ENCODE measurements at regions not wholly inside any gene's neighbourhood (a gene's known extent, or its start where the extent isn't known, plus 50 kb on each side); places are given as distances from the start of the nearest gene placed in this dataset.

GRCh38 chr5:161009194-161009593, 157.2 kb upstream of the ATP10B start:
- H3K4me2 ChIP-seq (ENCODE audit: control insufficient read depth, extremely low read depth, insufficient read depth, low read depth, low read length): no peak overlapping the region
- H3K4me1 ChIP-seq (ENCODE audit: control insufficient read depth, extremely low read depth, insufficient read depth, low read length): no peaks in the 10 kb centered on the region
- no peaks in the 10 kb centered on the region for H3K9me1 ChIP-seq (ENCODE audit: control insufficient read depth, extremely low read depth, insufficient read depth, low read length)
- H3K27me3 ChIP-seq (ENCODE audit: control insufficient read depth, extremely low read depth, insufficient read depth, low read length): no peaks in the 10 kb centered on the region
- DNase-seq (ENCODE audit: low read depth, low spot score): no peak
- no peaks in the 10 kb centered on the region for H4K20me1 ChIP-seq (ENCODE audit: control insufficient read depth, extremely low read depth, insufficient read depth, low read length)
- no peak overlapping the region for H3K4me3 ChIP-seq (ENCODE audit: control insufficient read depth in 2 of 3, extremely low read depth in 1 of 3, insufficient read depth in 2 of 3, low read depth in 1 of 3, low read length in 3 of 3)
- TF ChIP-seq CTCF (optimal IDR thresholded peaks at IDR 0.05 in 1 of 3, IDR thresholded peaks at IDR 0.05 in 1 of 3, conservative IDR thresholded peaks at IDR 0.05 in 1 of 3; ENCODE audit: extremely low read depth in 1 of 3, insufficient read depth in 2 of 3, low read length in 3 of 3) (no peak), EZH2 (IDR thresholded peaks at IDR 0.05; ENCODE audit: low read length) (no peak)
- H3K9ac ChIP-seq (ENCODE audit: control insufficient read depth, extremely low read depth, insufficient read depth, low read length): no peak overlapping the region
- no peak overlapping the region for H2AFZ ChIP-seq (ENCODE audit: control insufficient read depth, low read length)
- no peak for FAIRE-seq
- no peak overlapping the region for H3K27ac ChIP-seq (ENCODE audit: control insufficient read depth, insufficient read depth, low read length)
- dilution Hi-C loops (cut with MboI; ENCODE audit: extremely low pct_ligation_motif_present, low sequenced_read_pairs): no loop called here
- no peaks in the 10 kb centered on the region for H3K36me3 ChIP-seq (ENCODE audit: control insufficient read depth in 2 of 2, extremely low read depth in 1 of 2, insufficient read depth in 2 of 2, low read length in 2 of 2)
- no peaks in the 10 kb centered on the region for H3K79me2 ChIP-seq (ENCODE audit: control insufficient read depth, insufficient read depth, low read length)
- no peaks in the 10 kb centered on the region for H3K9me3 ChIP-seq (ENCODE audit: control insufficient read depth, low read depth, low read length)

GRCh38 chr5:161007879-161008278, 155.9 kb upstream of the ATP10B start:
- Histone ChIP-seq H3K27ac (ENCODE audit: control insufficient read depth, insufficient read depth, low read length) (no peak overlapping the region), H3K36me3 (ENCODE audit: control insufficient read depth in 2 of 2, extremely low read depth in 1 of 2, insufficient read depth in 2 of 2, low read length in 2 of 2) (no peaks in the 10 kb centered on the region), H3K9me3 (ENCODE audit: control insufficient read depth, low read depth, low read length) (no peaks in the 10 kb centered on the region), H3K4me3 (ENCODE audit: control insufficient read depth in 2 of 3, extremely low read depth in 1 of 3, insufficient read depth in 2 of 3, low read depth in 1 of 3, low read length in 3 of 3) (no peak overlapping the region), H4K20me1 (ENCODE audit: control insufficient read depth, extremely low read depth, insufficient read depth, low read length) (no peaks in the 10 kb centered on the region), H3K27me3 (ENCODE audit: control insufficient read depth, extremely low read depth, insufficient read depth, low read length) (no peaks in the 10 kb centered on the region), H3K9me1 (ENCODE audit: control insufficient read depth, extremely low read depth, insufficient read depth, low read length) (no peaks in the 10 kb centered on the region), H2AFZ (ENCODE audit: control insufficient read depth, low read length) (no peak overlapping the region), H3K9ac (ENCODE audit: control insufficient read depth, extremely low read depth, insufficient read depth, low read length) (no peak overlapping the region), H3K4me1 (ENCODE audit: control insufficient read depth, extremely low read depth, insufficient read depth, low read length) (no peaks in the 10 kb centered on the region), H3K79me2 (ENCODE audit: control insufficient read depth, insufficient read depth, low read length) (no peaks in the 10 kb centered on the region), H3K4me2 (ENCODE audit: control insufficient read depth, extremely low read depth, insufficient read depth, low read depth, low read length) (no peak overlapping the region)
- TF ChIP-seq EZH2 (IDR thresholded peaks at IDR 0.05; ENCODE audit: low read length) (no peak), CTCF (optimal IDR thresholded peaks at IDR 0.05 in 1 of 3, IDR thresholded peaks at IDR 0.05 in 1 of 3, conservative IDR thresholded peaks at IDR 0.05 in 1 of 3; ENCODE audit: extremely low read depth in 1 of 3, insufficient read depth in 2 of 3, low read length in 3 of 3) (no peak)
- DNase-seq (ENCODE audit: low read depth, low spot score) (no peak), FAIRE-seq (no peak)
- dilution Hi-C loops (cut with MboI; ENCODE audit: extremely low pct_ligation_motif_present, low sequenced_read_pairs): no loop called here

All from keratinocyte (primary cell).